ENCODE measurements at regions not wholly inside any gene's neighbourhood (a gene's known extent, or its start where the extent isn't known, plus 50 kb on each side); places are given as distances from the start of the nearest gene placed in this dataset.

- no peak for TF ChIP-seq ZNF274 (IDR thresholded peaks at IDR 0.05; ENCODE audit: low read depth, low read length)
- TF ChIP-seq SUZ12 (IDR thresholded peaks at IDR 0.05; ENCODE audit: extremely low read depth, insufficient read depth, insufficient read length) = no peak
Observed at GRCh38 chr12:83739607-83740006, 1052.9 kb downstream of the TMTC2 start.
